ENCODE measurements at regions not wholly inside any gene's neighbourhood (a gene's known extent, or its start where the extent isn't known, plus 50 kb on each side); places are given as distances from the start of the nearest gene placed in this dataset.
"Not testable (repeated sequence)": the region's sequence is repeated elsewhere in the genome, so short reads cannot be mapped to it uniquely, and the experiment has no call there.

DNA sequence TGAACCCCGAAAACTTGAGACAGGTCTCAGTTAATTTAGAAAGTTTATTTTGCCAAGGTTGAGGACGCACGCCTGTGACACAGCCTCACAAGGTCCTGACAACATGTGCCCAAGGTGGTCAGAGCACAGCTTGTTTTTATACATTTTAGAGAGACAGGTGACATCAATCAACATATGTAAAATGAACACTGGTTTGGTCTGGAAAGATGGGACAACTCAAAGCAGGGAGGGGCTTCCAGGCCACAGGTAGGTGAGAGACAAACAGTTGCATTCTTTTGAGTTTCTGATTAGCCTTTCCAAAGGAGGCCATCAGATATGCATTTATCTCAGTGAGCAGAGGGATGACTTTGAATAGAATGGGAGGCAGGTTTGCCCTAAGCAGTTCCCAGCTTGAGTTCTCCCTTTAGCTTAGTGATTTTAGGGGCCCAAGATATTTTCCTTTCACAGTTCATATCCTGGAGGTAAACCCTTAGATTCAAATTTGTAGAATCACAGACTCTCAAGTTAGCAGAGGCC is 262.8 kb downstream of the ARHGAP12 start:
- H3K4me1 Mint-ChIP-seq; H3K4me3 Mint-ChIP-seq; H3K27ac Mint-ChIP-seq; H3K27me3 Mint-ChIP-seq; CTCF ChIA-PET; H3K9me3 Mint-ChIP-seq; POLR2A ChIA-PET; H3K36me3 Mint-ChIP-seq (ENCODE audit: low read depth); DNase-seq: not testable (repeated sequence)

DNA sequence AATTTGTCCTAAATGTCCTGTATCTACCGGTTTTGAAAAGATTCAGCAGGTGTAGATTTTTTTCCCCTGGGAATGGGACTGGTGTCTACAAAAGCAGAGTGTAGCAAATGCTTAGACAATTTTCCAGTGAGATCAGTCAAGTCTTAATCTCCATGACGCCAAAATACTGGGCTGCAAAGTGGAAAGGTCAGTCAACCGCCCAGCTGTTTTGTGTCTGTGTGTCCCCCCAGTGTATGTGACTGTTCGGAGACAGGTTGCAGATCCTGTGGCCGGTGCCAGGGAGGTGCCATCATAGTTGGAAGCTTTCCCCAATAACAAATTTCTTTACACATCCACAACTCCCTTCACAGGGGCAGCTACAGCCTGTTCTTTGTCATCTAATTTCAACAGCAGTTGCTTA is 263.8 kb downstream of the ARHGAP12 start:
- H3K27ac Mint-ChIP-seq, result no peak overlapping the region
- H3K4me1 Mint-ChIP-seq, result no peaks in the 10 kb centered on the region
- H3K9me3 Mint-ChIP-seq, result no peaks in the 10 kb centered on the region
- no peaks in the 10 kb centered on the region for H3K36me3 Mint-ChIP-seq (ENCODE audit: low read depth)
- no peak overlapping the region for H3K4me3 Mint-ChIP-seq
- no peak for DNase-seq
- CTCF ChIA-PET, result no interaction called here
- peaks cover 6% of the 10 kb centered on the region for H3K27me3 Mint-ChIP-seq
- POLR2A ChIA-PET, result interaction anchor here (0.6 kb wide), 1 partner anchor 536 kb away, joined by 3 read pairs; no protein-coding TSS in a partner anchor

DNA sequence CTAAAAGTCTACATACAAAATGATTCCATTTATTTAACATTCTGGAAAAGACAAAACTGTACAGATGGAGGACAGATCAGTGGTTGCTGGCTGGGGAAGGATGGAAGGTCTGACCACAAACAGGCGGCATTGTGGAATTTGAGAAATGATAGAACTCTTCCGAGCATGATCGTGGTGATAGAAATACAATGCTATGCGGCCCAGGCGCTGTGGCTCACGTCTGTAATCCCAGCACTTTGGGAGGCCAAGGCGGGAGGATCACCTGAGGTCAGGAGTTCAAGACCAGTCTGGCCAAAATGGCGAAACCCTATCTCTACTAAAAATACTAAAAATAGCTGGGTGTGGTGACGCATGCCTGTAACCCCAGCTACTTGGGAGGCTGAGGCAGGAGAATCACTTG is 264.6 kb downstream of the ARHGAP12 start:
- H3K36me3 Mint-ChIP-seq (ENCODE audit: low read depth); H3K27me3 Mint-ChIP-seq; H3K9me3 Mint-ChIP-seq; POLR2A ChIA-PET; H3K27ac Mint-ChIP-seq; CTCF ChIA-PET; DNase-seq; H3K4me1 Mint-ChIP-seq; H3K4me3 Mint-ChIP-seq: not testable (repeated sequence)

DNA sequence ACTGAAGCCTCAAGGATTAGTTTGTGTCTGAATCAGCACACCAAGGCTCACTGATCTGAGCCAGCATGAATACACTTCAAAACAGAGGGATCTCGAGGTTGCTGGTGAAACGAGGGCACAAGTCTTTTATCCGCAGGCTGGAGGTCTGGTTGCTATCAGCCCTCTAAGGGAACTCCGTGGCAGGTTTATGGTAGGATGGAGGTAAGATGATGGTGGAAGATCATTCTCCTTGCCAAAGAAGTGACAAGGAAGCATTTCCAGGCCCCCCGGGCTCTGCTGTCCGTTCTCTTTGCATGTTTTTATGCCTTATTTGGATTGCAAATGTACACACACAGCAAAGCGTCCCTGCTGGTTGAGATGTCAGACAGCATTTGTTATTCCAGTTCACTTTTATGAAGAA is 268.3 kb downstream of the ARHGAP12 start:
- no peaks in the 10 kb centered on the region for H3K9me3 Mint-ChIP-seq
- no peaks in the 10 kb centered on the region for H3K36me3 Mint-ChIP-seq (ENCODE audit: low read depth)
- H3K27me3 Mint-ChIP-seq, result peaks cover 12% of the 10 kb centered on the region
- no peak for DNase-seq
- H3K4me3 Mint-ChIP-seq, result no peak overlapping the region
- ChIA-PET CTCF (no interaction called here), POLR2A (no interaction called here)
- H3K27ac Mint-ChIP-seq, result no peak overlapping the region
- no peaks in the 10 kb centered on the region for H3K4me1 Mint-ChIP-seq

DNA sequence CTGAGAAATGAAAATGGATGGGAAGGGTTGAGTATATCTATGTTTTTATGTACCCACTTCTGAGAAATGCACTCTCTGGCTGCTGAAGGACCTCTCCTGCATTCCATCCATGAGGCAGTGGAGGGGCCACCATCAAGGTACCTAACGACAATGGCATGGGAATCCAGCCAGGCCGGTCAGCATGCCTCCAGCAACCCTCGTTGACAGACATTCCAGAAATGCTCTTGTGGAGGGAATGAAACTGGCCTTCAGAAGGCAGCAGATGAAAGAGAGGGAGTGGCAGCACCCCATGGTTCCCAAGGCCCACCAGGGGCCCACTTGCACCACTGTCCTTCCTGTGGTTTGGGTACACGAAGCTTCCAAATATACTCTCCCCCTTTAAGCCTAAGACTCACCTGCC is 269.0 kb downstream of the ARHGAP12 start:
- ChIA-PET POLR2A (no interaction called here), CTCF (no interaction called here)
- Mint-ChIP-seq H3K27me3 (peaks cover 8% of the 10 kb centered on the region), H3K36me3 (ENCODE audit: low read depth) (no peaks in the 10 kb centered on the region), H3K4me3 (no peak overlapping the region), H3K27ac (no peak overlapping the region), H3K9me3 (no peaks in the 10 kb centered on the region), H3K4me1 (no peaks in the 10 kb centered on the region)
- DNase-seq, result no peak

DNA sequence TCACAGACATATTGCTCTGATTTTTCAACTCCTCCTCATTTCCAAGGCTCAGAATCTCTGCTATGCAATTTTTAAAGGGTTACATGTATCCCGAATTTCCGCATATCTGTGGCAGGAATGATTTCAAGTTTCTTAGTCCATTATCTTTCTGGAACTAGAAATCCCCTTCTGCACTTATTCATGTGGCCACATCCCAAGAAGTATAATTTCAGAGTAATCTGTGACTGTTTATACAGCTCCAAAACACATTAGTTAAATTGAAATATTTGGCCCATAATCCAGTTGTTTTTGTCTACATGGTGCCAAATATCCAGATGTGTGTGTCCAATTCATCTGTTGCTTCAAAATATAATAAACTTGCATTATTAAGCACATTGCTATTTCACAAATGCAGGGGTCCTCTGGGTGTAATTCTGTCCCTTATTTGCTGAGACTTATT is 271.2 kb downstream of the ARHGAP12 start:
- ChIA-PET CTCF (no interaction called here), POLR2A (no interaction called here)
- Mint-ChIP-seq H3K4me3 (no peak overlapping the region), H3K27me3 (peaks cover 15% of the 10 kb centered on the region), H3K36me3 (ENCODE audit: low read depth) (no peaks in the 10 kb centered on the region), H3K9me3 (no peaks in the 10 kb centered on the region), H3K27ac (no peak overlapping the region), H3K4me1 (no peaks in the 10 kb centered on the region)
- no peak for DNase-seq

DNA sequence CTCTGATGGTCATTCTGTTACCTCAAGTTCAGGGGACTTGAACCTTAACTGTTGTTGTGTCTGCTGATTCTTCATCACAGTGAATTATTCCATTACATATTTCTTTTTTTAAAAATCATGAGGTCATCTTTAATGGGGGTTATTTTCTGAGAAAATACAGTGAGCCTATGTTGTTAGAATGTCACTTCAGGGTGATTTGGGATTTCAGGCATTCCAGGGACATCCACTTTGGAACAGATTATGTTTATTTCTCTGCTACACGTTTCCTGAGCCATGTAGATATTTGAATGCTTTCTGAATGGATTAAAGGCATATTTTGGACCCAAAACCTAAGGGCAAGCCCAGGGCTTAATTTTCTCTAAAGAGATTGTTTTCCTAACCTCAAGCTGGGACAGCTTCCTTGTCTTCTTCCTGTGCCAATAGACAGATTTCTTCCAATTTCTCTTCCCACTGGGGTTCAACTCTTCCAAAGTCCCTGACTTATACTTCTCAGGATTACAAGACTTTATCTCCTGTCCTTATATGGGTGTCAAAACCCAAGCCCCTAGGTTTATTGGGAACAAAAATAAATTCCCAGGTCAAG is 271.7 kb downstream of the ARHGAP12 start:
- CTCF ChIA-PET, result no interaction called here
- H3K36me3 Mint-ChIP-seq (ENCODE audit: low read depth), result no peaks in the 10 kb centered on the region
- H3K9me3 Mint-ChIP-seq, result no peaks in the 10 kb centered on the region
- no peak overlapping the region for H3K27ac Mint-ChIP-seq
- DNase-seq, result no peak
- peaks cover 15% of the 10 kb centered on the region for H3K27me3 Mint-ChIP-seq
- H3K4me1 Mint-ChIP-seq, result no peaks in the 10 kb centered on the region
- H3K4me3 Mint-ChIP-seq, result no peak overlapping the region
- POLR2A ChIA-PET, result no interaction called here

DNA sequence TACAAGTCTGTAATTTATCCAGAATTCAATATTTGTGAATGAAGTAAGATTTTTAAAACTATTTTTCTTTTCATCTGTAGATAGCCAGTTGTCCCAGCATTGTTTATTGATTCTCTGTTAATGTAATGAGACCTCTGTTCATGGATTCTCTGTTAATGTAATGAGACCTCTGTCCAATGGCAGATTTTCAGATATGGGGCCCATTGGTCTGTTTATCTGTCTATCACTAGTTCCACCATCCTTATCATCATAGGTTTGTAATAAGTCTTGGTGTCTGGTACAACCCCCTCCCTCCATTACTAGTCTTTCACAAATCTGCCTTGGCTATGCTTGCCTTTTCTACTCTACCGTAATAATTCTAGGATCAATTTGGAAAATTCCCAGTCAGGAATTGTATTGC is 276.6 kb downstream of the ARHGAP12 start:
- CTCF ChIA-PET, result no interaction called here
- no peak overlapping the region for H3K4me3 Mint-ChIP-seq

DNA sequence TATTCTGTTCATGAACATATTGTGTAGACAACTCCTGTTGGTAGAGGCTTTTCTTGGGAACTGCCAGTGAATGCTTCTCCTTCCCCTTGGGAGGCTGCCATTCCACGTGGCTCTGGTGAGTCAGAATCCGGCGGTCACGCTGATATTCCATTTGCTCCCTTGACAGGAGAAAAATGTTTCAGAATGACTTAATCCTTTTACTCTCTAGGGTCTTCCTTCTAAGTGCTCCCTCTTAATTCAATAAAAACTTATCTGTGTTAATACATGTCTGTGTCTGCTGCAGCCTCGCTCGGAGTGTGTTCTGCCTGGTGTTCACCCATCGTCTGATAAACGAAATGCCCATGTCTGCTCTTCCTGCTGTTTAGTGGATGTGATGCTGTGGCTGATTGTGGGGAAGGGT is 278.6 kb downstream of the ARHGAP12 start:
- CTCF ChIA-PET, result no interaction called here
- Mint-ChIP-seq H3K27ac (no peak overlapping the region), H3K4me3 (no peak overlapping the region), H3K9me3 (no peaks in the 10 kb centered on the region), H3K36me3 (ENCODE audit: low read depth) (no peaks in the 10 kb centered on the region), H3K4me1 (no peaks in the 10 kb centered on the region), H3K27me3 (peaks cover 11% of the 10 kb centered on the region)
- POLR2A ChIA-PET, result no interaction called here
- no peak for DNase-seq

More for the DNA sequence above, 276.6 kb downstream of the ARHGAP12 start:
- POLR2A ChIA-PET, result no interaction called here
- no peaks in the 10 kb centered on the region for H3K9me3 Mint-ChIP-seq
- H3K4me1 Mint-ChIP-seq, result no peaks in the 10 kb centered on the region
- no peak overlapping the region for H3K27ac Mint-ChIP-seq
- H3K27me3 Mint-ChIP-seq, result peaks cover 19% of the 10 kb centered on the region
- no peak for DNase-seq
- no peaks in the 10 kb centered on the region for H3K36me3 Mint-ChIP-seq (ENCODE audit: low read depth)

DNA sequence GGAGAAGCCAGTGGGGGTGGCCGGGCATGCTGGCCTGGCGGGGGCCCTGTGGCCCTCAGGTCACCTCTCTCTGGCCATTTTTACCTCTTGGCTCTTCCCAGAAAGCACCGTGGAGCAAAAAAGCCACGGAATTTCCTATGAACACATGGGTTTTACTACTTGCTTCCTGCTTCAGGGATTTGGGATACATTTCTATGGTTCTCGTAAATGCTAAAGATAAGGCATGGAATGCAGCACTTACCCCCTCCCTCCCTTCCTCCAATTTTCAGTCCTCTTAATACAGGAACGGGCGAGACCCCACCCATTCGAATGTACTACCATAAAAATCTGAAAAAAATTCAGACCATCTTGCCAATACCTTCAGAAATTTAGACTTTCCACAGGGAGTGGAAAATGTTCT is 279.7 kb downstream of the ARHGAP12 start:
- ChIA-PET CTCF (no interaction called here), POLR2A (no interaction called here)
- H3K9me3 Mint-ChIP-seq, result no peaks in the 10 kb centered on the region
- H3K4me1 Mint-ChIP-seq, result no peaks in the 10 kb centered on the region
- H3K27ac Mint-ChIP-seq, result no peak overlapping the region
- no peak for DNase-seq
- peaks cover 11% of the 10 kb centered on the region for H3K27me3 Mint-ChIP-seq
- no peak overlapping the region for H3K4me3 Mint-ChIP-seq
- H3K36me3 Mint-ChIP-seq (ENCODE audit: low read depth), result no peaks in the 10 kb centered on the region

DNA sequence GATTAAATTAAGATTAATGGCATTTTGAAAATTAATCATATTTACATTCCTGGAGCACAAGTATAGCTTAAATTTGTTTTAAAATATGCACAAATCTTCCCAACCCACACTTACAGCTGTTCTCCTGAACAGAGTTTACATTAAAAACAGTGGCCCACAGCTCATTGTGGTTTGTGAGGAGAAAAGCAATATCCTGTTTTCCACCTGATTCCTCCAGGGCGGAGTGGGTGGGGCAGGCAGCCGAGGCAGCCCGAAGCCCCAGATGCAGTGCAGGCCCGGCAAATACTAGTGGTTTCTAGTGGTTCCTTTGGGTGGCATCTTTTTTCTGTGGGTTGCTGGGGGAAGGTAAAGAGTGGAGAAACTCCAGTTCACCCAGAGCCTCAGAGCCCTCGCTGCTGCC is 280.8 kb downstream of the ARHGAP12 start:
- CTCF ChIA-PET, result no interaction called here
- Mint-ChIP-seq H3K27me3 (peaks cover 6% of the 10 kb centered on the region), H3K27ac (no peak overlapping the region), H3K4me1 (no peaks in the 10 kb centered on the region), H3K36me3 (ENCODE audit: low read depth) (no peaks in the 10 kb centered on the region), H3K9me3 (no peaks in the 10 kb centered on the region), H3K4me3 (no peak overlapping the region)
- no peak for DNase-seq
- POLR2A ChIA-PET, result no interaction called here

DNA sequence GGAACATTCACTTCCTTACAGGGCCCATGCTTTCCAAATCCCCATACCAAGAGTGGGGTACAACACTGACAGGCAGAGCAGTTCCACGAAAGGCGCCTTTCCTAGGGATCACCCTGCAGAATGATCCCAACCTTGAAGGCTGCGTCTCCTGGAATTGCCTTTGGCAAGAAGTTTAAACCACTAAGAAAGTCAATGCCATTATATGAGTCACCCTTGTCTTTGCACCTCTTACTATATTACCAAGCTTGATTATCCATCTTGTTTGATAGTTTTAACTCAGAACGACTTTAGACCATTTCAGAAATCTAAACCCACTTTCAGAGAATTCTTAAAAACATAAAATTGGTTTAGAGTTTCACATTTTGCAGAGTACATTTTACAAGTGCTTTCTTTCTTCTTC is 282.1 kb downstream of the ARHGAP12 start:
- Mint-ChIP-seq H3K4me3 (no peak overlapping the region), H3K27ac (no peak overlapping the region), H3K27me3 (peaks cover 7% of the 10 kb centered on the region), H3K4me1 (no peaks in the 10 kb centered on the region), H3K36me3 (ENCODE audit: low read depth) (no peaks in the 10 kb centered on the region), H3K9me3 (no peaks in the 10 kb centered on the region)
- CTCF ChIA-PET, result no interaction called here
- no peak for DNase-seq
- POLR2A ChIA-PET, result no interaction called here

DNA sequence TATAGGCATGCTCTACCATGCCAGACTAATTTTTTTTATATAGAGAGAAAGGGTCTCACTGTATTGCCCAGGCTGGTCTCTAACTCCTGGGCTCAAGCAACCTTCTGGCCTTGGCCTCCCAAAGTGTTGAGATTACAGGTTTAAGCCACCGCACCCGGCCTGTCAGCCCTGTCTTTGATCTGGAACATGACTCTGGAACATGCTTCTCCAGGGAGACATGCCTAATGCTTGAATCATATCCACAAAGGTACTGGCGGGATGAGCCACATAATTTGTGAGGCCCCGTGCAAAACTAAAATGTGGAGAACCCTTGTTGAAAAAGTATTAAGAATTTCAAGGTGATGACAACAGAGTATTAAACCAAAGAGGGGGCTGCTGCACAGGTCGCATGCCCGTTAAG is 282.8 kb downstream of the ARHGAP12 start:
- no peaks in the 10 kb centered on the region for H3K36me3 Mint-ChIP-seq (ENCODE audit: low read depth)
- H3K27me3 Mint-ChIP-seq, result peaks cover 14% of the 10 kb centered on the region
- no peaks in the 10 kb centered on the region for H3K9me3 Mint-ChIP-seq
- H3K4me1 Mint-ChIP-seq, result no peaks in the 10 kb centered on the region
- no peak overlapping the region for H3K4me3 Mint-ChIP-seq
- ChIA-PET CTCF (no interaction called here), POLR2A (no interaction called here)
- DNase-seq, result no peak
- H3K27ac Mint-ChIP-seq, result no peak overlapping the region

DNA sequence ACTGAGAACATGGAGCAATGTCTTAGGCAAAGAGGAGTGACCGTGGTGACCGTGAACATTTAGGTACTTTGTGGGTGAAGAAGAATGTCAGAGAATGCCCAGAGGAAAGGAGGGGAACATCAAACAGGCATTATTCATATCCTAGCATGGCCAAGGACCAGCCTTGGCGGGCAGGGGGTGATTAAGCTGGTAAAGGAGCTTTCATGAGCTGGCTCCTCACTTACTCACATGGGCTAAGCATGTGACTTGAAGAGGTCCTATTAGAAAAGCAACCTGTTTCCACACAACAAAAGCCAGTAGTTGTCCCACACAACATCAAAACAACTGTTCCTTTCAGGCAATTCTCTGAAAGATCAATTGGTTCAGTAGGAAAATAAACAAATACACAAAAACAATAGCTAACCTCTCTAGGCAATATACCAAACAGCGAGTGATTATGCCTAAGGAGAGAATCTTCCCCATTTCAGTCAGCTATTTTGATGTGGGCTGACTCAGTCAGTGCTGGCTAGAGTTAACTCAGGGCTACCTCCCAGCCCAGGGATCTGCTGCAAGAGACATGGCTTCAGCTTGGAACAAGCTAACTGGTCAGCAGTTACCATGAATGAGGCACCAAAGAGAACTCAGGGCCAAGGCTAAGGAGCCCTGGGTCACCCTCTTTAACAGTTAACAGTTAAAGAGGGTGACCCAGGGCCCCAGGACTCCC is 283.5 kb downstream of the ARHGAP12 start:
- POLR2A ChIA-PET, result no interaction called here
- H3K27me3 Mint-ChIP-seq, result peaks cover 15% of the 10 kb centered on the region
- no peaks in the 10 kb centered on the region for H3K4me1 Mint-ChIP-seq

More for the DNA sequence above, 283.5 kb downstream of the ARHGAP12 start:
- Mint-ChIP-seq H3K4me3 (no peak overlapping the region), H3K27ac (no peak overlapping the region), H3K9me3 (no peaks in the 10 kb centered on the region), H3K36me3 (ENCODE audit: low read depth) (no peaks in the 10 kb centered on the region)
- no peak for DNase-seq
- CTCF ChIA-PET, result no interaction called here
